ENCODE measurements at regions not wholly inside any gene's neighbourhood (a gene's known extent, or its start where the extent isn't known, plus 50 kb on each side); places are given as distances from the start of the nearest gene placed in this dataset.
A peak's percentile ranks its signal among the peaks of the same experiment; 100 is the strongest.

GRCh38 chr3:81995329-81995728, 233.9 kb upstream of the GBE1 start:
- no peak for TF ChIP-seq EZH2 (IDR thresholded peaks at IDR 0.05; ENCODE audit: low read length)
- TF ChIP-seq, protein P1, sequence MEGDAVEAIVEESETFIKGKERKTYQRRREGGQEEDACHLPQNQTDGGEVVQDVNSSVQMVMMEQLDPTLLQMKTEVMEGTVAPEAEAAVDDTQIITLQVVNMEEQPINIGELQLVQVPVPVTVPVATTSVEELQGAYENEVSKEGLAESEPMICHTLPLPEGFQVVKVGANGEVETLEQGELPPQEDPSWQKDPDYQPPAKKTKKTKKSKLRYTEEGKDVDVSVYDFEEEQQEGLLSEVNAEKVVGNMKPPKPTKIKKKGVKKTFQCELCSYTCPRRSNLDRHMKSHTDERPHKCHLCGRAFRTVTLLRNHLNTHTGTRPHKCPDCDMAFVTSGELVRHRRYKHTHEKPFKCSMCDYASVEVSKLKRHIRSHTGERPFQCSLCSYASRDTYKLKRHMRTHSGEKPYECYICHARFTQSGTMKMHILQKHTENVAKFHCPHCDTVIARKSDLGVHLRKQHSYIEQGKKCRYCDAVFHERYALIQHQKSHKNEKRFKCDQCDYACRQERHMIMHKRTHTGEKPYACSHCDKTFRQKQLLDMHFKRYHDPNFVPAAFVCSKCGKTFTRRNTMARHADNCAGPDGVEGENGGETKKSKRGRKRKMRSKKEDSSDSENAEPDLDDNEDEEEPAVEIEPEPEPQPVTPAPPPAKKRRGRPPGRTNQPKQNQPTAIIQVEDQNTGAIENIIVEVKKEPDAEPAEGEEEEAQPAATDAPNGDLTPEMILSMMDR (optimal IDR thresholded peaks at IDR 0.05 in 1 of 3, IDR thresholded peaks at IDR 0.05 in 1 of 3, conservative IDR thresholded peaks at IDR 0.05 in 1 of 3; ENCODE audit: extremely low read depth in 1 of 3, insufficient read depth in 2 of 3, low read length in 3 of 3): peak in 2 of 3 experiments; percentile 44 to 50
- H3K4me2 ChIP-seq (ENCODE audit: control insufficient read depth, extremely low read depth, insufficient read depth, low read depth, low read length): no peak overlapping the region
- no peaks in the 10 kb centered on the region for H3K9me3 ChIP-seq (ENCODE audit: control insufficient read depth, low read depth, low read length)
- no peak overlapping the region for H3K27ac ChIP-seq (ENCODE audit: control insufficient read depth, insufficient read depth, low read length)
- H3K9ac ChIP-seq (ENCODE audit: control insufficient read depth, extremely low read depth, insufficient read depth, low read length): no peak overlapping the region
- dilution Hi-C loops (cut with MboI; ENCODE audit: extremely low pct_ligation_motif_present, low sequenced_read_pairs): no loop called here
- no peaks in the 10 kb centered on the region for H4K20me1 ChIP-seq (ENCODE audit: control insufficient read depth, extremely low read depth, insufficient read depth, low read length)
- no peaks in the 10 kb centered on the region for H3K27me3 ChIP-seq (ENCODE audit: control insufficient read depth, extremely low read depth, insufficient read depth, low read length)
- FAIRE-seq (no peak), DNase-seq (ENCODE audit: low read depth, low spot score) (no peak)
- H3K4me1 ChIP-seq (ENCODE audit: control insufficient read depth, extremely low read depth, insufficient read depth, low read length): no peaks in the 10 kb centered on the region
- no peaks in the 10 kb centered on the region for H3K36me3 ChIP-seq (ENCODE audit: control insufficient read depth in 2 of 2, extremely low read depth in 1 of 2, insufficient read depth in 2 of 2, low read length in 2 of 2)
- H3K4me3 ChIP-seq (ENCODE audit: control insufficient read depth in 2 of 3, extremely low read depth in 1 of 3, insufficient read depth in 2 of 3, low read depth in 1 of 3, low read length in 3 of 3): no peak overlapping the region
- H3K79me2 ChIP-seq (ENCODE audit: control insufficient read depth, insufficient read depth, low read length): no peaks in the 10 kb centered on the region
- no peak overlapping the region for H2AFZ ChIP-seq (ENCODE audit: control insufficient read depth, low read length)
- H3K9me1 ChIP-seq (ENCODE audit: control insufficient read depth, extremely low read depth, insufficient read depth, low read length): no peaks in the 10 kb centered on the region

GRCh38 chr3:81989758-81990157, 228.3 kb upstream of the GBE1 start:
- no peak for FAIRE-seq
- H3K9ac ChIP-seq (ENCODE audit: control insufficient read depth, extremely low read depth, insufficient read depth, low read length): no peak overlapping the region
- no peak overlapping the region for H3K27ac ChIP-seq (ENCODE audit: control insufficient read depth, insufficient read depth, low read length)
- H3K27me3 ChIP-seq (ENCODE audit: control insufficient read depth, extremely low read depth, insufficient read depth, low read length): no peaks in the 10 kb centered on the region
- H3K4me2 ChIP-seq (ENCODE audit: control insufficient read depth, extremely low read depth, insufficient read depth, low read depth, low read length): no peak overlapping the region
- no peaks in the 10 kb centered on the region for H3K36me3 ChIP-seq (ENCODE audit: control insufficient read depth in 2 of 2, extremely low read depth in 1 of 2, insufficient read depth in 2 of 2, low read length in 2 of 2)
- H3K4me1 ChIP-seq (ENCODE audit: control insufficient read depth, extremely low read depth, insufficient read depth, low read length): no peaks in the 10 kb centered on the region
- dilution Hi-C loops (cut with MboI; ENCODE audit: extremely low pct_ligation_motif_present, low sequenced_read_pairs): no loop called here
- H3K4me3 ChIP-seq (ENCODE audit: control insufficient read depth in 2 of 3, extremely low read depth in 1 of 3, insufficient read depth in 2 of 3, low read depth in 1 of 3, low read length in 3 of 3): no peak overlapping the region
- H2AFZ ChIP-seq (ENCODE audit: control insufficient read depth, low read length): no peak overlapping the region
- no peaks in the 10 kb centered on the region for H3K9me3 ChIP-seq (ENCODE audit: control insufficient read depth, low read depth, low read length)
- no peak for DNase-seq (ENCODE audit: low read depth, low spot score)
- no peaks in the 10 kb centered on the region for H3K9me1 ChIP-seq (ENCODE audit: control insufficient read depth, extremely low read depth, insufficient read depth, low read length)
- no peaks in the 10 kb centered on the region for H4K20me1 ChIP-seq (ENCODE audit: control insufficient read depth, extremely low read depth, insufficient read depth, low read length)
- no peaks in the 10 kb centered on the region for H3K79me2 ChIP-seq (ENCODE audit: control insufficient read depth, insufficient read depth, low read length)
- TF ChIP-seq, protein P1 (optimal IDR thresholded peaks at IDR 0.05 in 1 of 3, IDR thresholded peaks at IDR 0.05 in 1 of 3, conservative IDR thresholded peaks at IDR 0.05 in 1 of 3; ENCODE audit: extremely low read depth in 1 of 3, insufficient read depth in 2 of 3, low read length in 3 of 3): no peak
- TF ChIP-seq EZH2 (IDR thresholded peaks at IDR 0.05; ENCODE audit: low read length): no peak

Data from keratinocyte (primary cell).